IMR-90 (cell line): ENCODE measurements at regions not wholly inside any gene's neighbourhood (a gene's known extent, or its start where the extent isn't known, plus 50 kb on each side); places are given as distances from the start of the nearest gene placed in this dataset.

ENCODE experiments used
- ATAC-seq: fragments of 200-7000 bp; cut with Tn5 transposase; 2 replicates; pipeline ENCODE4 v1.9.1; 2020; ENCODE audit warnings: low read depth, mild to moderate bottlenecking, moderate library complexity
- BruUV-seq: library from RNA; stranded (reverse); fragments of 400-500 nt; replicated peaks from 2 replicates; lab custom pipeline; 2021; lab: Mats Ljungman, UMichigan
- CTCF ChIA-PET: fragments of 300-600 bp; formaldehyde crosslinking; extraction: SDS; loops from one replicate; lab custom pipeline; 2021; ENCODE audit warnings: antibody characterized with exemption; lab: Yijun Ruan, JAX
- POLR2A ChIA-PET: fragments of 300-600 bp; sonication (Branson Sonifier 250); formaldehyde crosslinking; loops from one replicate; lab custom pipeline; 2022; ENCODE audit warnings: antibody characterized with exemption; ENCODE audit not compliant: unreplicated experiment; lab: Charles Lee
- DNase-seq: peaks from one replicate; pipeline ENCODE4 v3.0.0; 2013
- H2AFZ ChIP-seq: replicated peaks from 2 replicates; pipeline ENCODE3; 2013; ENCODE audit warnings: low read length, mild to moderate bottlenecking; ENCODE audit not compliant: poor library complexity
- H2AK5ac ChIP-seq: 2 replicates; pipeline ENCODE4 v1.6.1; 2013; ENCODE audit warnings: low read depth, low read length, inconsistent platforms
- H2AK9ac ChIP-seq: replicated peaks from 2 replicates; pipeline ENCODE3; 2013; ENCODE audit warnings: mild to moderate bottlenecking, low read depth, low read length, moderate library complexity; ENCODE audit not compliant: poor library complexity
- H2BK120ac ChIP-seq: 2 replicates; pipeline ENCODE4 v1.6.1; 2013; ENCODE audit warnings: low read depth, low read length, inconsistent platforms
- H2BK15ac ChIP-seq: 3 replicates; pipeline ENCODE4 v1.6.1; 2013; ENCODE audit warnings: low read depth, low read length, inconsistent platforms
- H2BK20ac ChIP-seq: 2 replicates; pipeline ENCODE4 v1.6.1; 2013; ENCODE audit warnings: low read depth, mild to moderate bottlenecking, inconsistent platforms, low read length, moderate library complexity
- H2BK5ac ChIP-seq: 2 replicates; pipeline ENCODE4 v1.6.1; 2013; ENCODE audit warnings: mild to moderate bottlenecking, low read depth, low read length, inconsistent platforms; ENCODE audit not compliant: poor library complexity, severe bottlenecking
- H3K14ac ChIP-seq: replicated peaks from 2 replicates; pipeline ENCODE4 v1.6.1; 2013; ENCODE audit warnings: low read depth, low read length, inconsistent platforms
- H3K18ac ChIP-seq: 2 replicates; pipeline ENCODE4 v1.6.1; 2013; ENCODE audit warnings: low read depth, low read length, control low read depth
- H3K23ac ChIP-seq: 2 replicates; pipeline ENCODE4 v1.6.1; 2013; ENCODE audit warnings: low read depth, low read length, inconsistent platforms
- H3K27ac ChIP-seq: 2 replicates; pipeline ENCODE4 v1.5.1; 2013; ENCODE audit warnings: mild to moderate bottlenecking, control low read depth, low read length; ENCODE audit not compliant: insufficient read depth
- H3K27me3 ChIP-seq: 2 replicates; pipeline ENCODE4 v1.6.1; 2013; ENCODE audit warnings: low read length; ENCODE audit not compliant: control insufficient read depth, insufficient read depth
- H3K36me3 ChIP-seq: 2 replicates; pipeline ENCODE4 v1.6.1; 2013; ENCODE audit warnings: low read length, mixed read lengths; ENCODE audit not compliant: control insufficient read depth, insufficient read depth
- H3K4ac ChIP-seq: 2 replicates; pipeline ENCODE4 v1.6.1; 2013; ENCODE audit warnings: low read depth, low read length, inconsistent platforms
- H3K4me1 ChIP-seq: 2 replicates; pipeline ENCODE4 v1.6.1; 2013; ENCODE audit warnings: low read length, mixed read lengths; ENCODE audit not compliant: control insufficient read depth, insufficient read depth
- H3K4me2 ChIP-seq: 2 replicates; pipeline ENCODE4 v1.6.1; 2013; ENCODE audit warnings: low read depth, mild to moderate bottlenecking, control low read depth, low read length, moderate library complexity
- H3K4me3 ChIP-seq: 2 replicates; pipeline ENCODE4 v1.5.1; 2013; ENCODE audit warnings: low read depth, mild to moderate bottlenecking, control low read depth, low read length, moderate library complexity; ENCODE audit not compliant: insufficient read depth
- H3K56ac ChIP-seq: 2 replicates; pipeline ENCODE4 v1.6.1; 2013; ENCODE audit warnings: low read length, inconsistent platforms; ENCODE audit not compliant: insufficient read depth; ENCODE audit errors: extremely low read depth
- H3K79me1 ChIP-seq, 2 experiments: 2 replicates each; pipeline ENCODE4 v1.6.1; 2013; ENCODE audit warnings: low read length in 2 of 2, inconsistent platforms in 1 of 2, low read depth in 1 of 2
- H3K9ac ChIP-seq: 2 replicates; pipeline ENCODE4 v1.6.1; 2013; ENCODE audit warnings: low read depth, low read length, control low read depth
- H3K9me1 ChIP-seq: 2 replicates; pipeline ENCODE4 v1.6.1; 2013; ENCODE audit warnings: low read length, inconsistent platforms; ENCODE audit not compliant: insufficient read depth
- H3K9me3 ChIP-seq: 2 replicates; pipeline ENCODE4 v1.6.1; 2013; ENCODE audit warnings: low read length; ENCODE audit not compliant: control insufficient read depth, insufficient read depth
- H4K20me1 ChIP-seq: 2 replicates; pipeline ENCODE4 v1.6.1; 2013; ENCODE audit warnings: low read length, inconsistent platforms; ENCODE audit not compliant: insufficient read depth
- H4K5ac ChIP-seq: 2 replicates; pipeline ENCODE4 v1.6.1; 2013; ENCODE audit warnings: mild to moderate bottlenecking, low read depth, low read length, control low read depth
- H4K8ac ChIP-seq, 2 experiments: 2 replicates each; pipeline ENCODE4 v1.6.1; 2013; ENCODE audit warnings: low read depth in 2 of 2, low read length in 2 of 2, control low read depth in 1 of 2, inconsistent platforms in 1 of 2
- H4K91ac ChIP-seq: 2 replicates; pipeline ENCODE4 v1.6.1; 2013; ENCODE audit warnings: low read depth, low read length, inconsistent platforms; ENCODE audit not compliant: insufficient read depth
- MAFK ChIP-seq: IDR thresholded peaks from 2 replicates; pipeline ENCODE4 v1.6.1; 2012; ENCODE audit warnings: low read depth, low read length, improper control_type of control experiment
- RCOR1 ChIP-seq: IDR thresholded peaks from 2 replicates; pipeline ENCODE4 v1.6.1; 2012; ENCODE audit warnings: mild to moderate bottlenecking, low read length, improper control_type of control experiment; ENCODE audit not compliant: insufficient replicate concordance
- WGBS, 2 experiments: methylation state at CpG; one replicate each; pipeline versions ENCODE4 v1.1.5 to v1.1.7; 2013; ENCODE audit warnings: missing lambda C conversion rate in 2 of 2; ENCODE audit not compliant: insufficient read length in 1 of 2; ENCODE audit errors: extremely low coverage in 2 of 2; 5-methylcytosine and 5-hydroxymethylcytosine counted together
- dilution Hi-C: fragments of 300-500 bp; cut with HindIII; formaldehyde crosslinking; loops from one replicate; pipeline ENCODE4 v1.14.3; 2018; ENCODE audit warnings: low sequenced_read_pairs; ENCODE audit not compliant: unreplicated experiment
- in situ Hi-C: fragments of 300-500 bp; cut with MboI; formaldehyde crosslinking; loops from 3 replicates; pipeline ENCODE4 v1.14.3; 2019; ENCODE audit warnings: low sequenced_read_pairs, inconsistent platforms, mixed read lengths
- intact Hi-C: fragments of 100-400 bp; cut with micrococcal nuclease; formaldehyde crosslinking; loops from 2 replicates; pipeline ENCODE4 v1.10.0; 2022

DNA sequence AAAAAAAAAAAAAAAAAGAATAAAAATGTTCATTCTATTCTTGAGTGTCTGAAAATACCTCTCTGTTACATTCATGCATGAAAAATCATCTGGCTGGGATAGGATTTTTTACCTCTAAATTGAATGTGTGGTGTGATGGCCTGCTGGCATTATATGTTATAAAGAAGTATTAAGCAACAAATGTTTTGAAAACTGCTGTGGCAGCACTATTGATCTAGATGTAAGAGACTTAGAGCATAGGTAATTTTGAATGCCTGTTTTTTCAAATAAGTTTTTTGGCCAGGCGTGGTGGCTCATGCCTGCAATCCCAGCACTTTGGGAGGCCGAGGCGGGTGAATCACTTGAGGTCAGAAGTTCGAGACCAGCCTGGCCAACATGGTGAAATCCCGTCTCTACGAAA is 147.0 kb upstream of the LINC00305 start:
- no peak overlapping the region for H3K23ac ChIP-seq
- H4K20me1 ChIP-seq: no peaks in the 10 kb centered on the region
- 0 out of 2 replicates have a peak, but pooled peaks cover 2% of the 10 kb centered on the region for H3K9me3 ChIP-seq
- H3K18ac ChIP-seq: no peak overlapping the region
- no peak overlapping the region for H3K27ac ChIP-seq
- no peaks in the 10 kb centered on the region for H3K36me3 ChIP-seq
- no peak overlapping the region for H3K9ac ChIP-seq
- H4K91ac ChIP-seq: no peak overlapping the region
- no peak overlapping the region for H2BK15ac ChIP-seq
- peak; percentile 29; the same call in 1 of the 2 replicates for TF ChIP-seq MAFK
- no peak for TF ChIP-seq RCOR1
- DNase-seq: no peak
- H4K8ac ChIP-seq: no peak overlapping the region
- no peak overlapping the region for H3K4ac ChIP-seq
- intact Hi-C loops: no loop called here
- no peak overlapping the region for H2BK5ac ChIP-seq
- H2BK20ac ChIP-seq: no peak overlapping the region
- H3K9me1 ChIP-seq: no peaks in the 10 kb centered on the region
- no peak overlapping the region for H2AFZ ChIP-seq
- ChIA-PET CTCF (no interaction called here), POLR2A (no interaction called here)
- H3K27me3 ChIP-seq: no peaks in the 10 kb centered on the region
- H3K14ac ChIP-seq: no peak overlapping the region
- no peak overlapping the region for H2AK9ac ChIP-seq
- 44% methylated on average over 4 of the region's 6 CpGs; no CpG with 5 or more reads in 1 of the 2 experiments for WGBS, 2 experiments
- dilution Hi-C loops: no loop called here
- H3K4me2 ChIP-seq: no peak overlapping the region
- no peaks in the 10 kb centered on the region for H3K79me1 ChIP-seq
- H2AK5ac ChIP-seq: no peak overlapping the region
- no peaks in the 10 kb centered on the region for H3K4me1 ChIP-seq
- no peak overlapping the region for H3K4me3 ChIP-seq
- no peak overlapping the region for H3K56ac ChIP-seq
- BruUV-seq: no TSS peak
- in situ Hi-C loops: no loop called here
- no peak overlapping the region for H4K5ac ChIP-seq
- no peak overlapping the region for H2BK120ac ChIP-seq
- no peak for ATAC-seq
